ENCODE measurements at regions not wholly inside any gene's neighbourhood (a gene's known extent, or its start where the extent isn't known, plus 50 kb on each side); places are given as distances from the start of the nearest gene placed in this dataset.
"Not testable (repeated sequence)": the region's sequence is repeated elsewhere in the genome, so short reads cannot be mapped to it uniquely, and the experiment has no call there.

DNA sequence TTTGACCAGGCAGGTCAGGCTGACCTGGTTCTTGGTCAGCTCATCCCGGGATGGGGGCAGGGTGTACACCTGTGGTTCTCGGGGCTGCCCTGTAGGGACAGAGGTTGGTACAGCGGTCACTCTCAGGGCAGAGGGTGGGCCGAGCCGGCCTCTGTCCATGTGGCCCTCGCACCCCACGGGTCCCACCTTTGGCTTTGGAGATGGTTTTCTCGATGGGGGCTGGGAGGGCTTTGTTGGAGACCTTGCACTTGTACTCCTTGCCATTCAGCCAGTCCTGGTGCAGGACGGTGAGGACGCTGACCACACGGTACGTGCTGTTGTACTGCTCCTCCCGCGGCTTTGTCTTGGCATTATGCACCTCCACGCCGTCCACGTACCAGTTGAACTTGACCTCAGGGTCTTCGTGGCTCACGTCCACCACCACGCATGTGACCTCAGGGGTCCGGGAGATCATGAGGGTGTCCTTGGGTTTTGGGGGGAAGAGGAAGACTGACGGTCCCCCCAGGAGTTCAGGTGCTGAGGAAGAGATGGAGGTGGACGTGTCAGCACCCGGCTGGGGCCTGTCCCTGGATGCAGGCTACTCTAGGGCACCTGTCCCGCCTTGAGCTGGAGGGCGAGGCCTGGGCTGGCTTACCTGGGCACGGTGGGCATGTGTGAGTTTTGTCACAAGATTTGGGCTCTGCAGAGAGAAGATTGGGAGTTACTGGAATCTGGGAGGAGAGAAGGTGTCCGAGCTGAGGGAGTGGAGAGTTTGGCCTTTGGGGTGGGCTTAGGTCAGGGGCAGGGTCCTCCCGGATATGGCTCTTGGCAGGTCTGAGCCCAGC lies 215.5 kb downstream of the TMEM121 start:
- TF ChIP-seq, protein P1, sequence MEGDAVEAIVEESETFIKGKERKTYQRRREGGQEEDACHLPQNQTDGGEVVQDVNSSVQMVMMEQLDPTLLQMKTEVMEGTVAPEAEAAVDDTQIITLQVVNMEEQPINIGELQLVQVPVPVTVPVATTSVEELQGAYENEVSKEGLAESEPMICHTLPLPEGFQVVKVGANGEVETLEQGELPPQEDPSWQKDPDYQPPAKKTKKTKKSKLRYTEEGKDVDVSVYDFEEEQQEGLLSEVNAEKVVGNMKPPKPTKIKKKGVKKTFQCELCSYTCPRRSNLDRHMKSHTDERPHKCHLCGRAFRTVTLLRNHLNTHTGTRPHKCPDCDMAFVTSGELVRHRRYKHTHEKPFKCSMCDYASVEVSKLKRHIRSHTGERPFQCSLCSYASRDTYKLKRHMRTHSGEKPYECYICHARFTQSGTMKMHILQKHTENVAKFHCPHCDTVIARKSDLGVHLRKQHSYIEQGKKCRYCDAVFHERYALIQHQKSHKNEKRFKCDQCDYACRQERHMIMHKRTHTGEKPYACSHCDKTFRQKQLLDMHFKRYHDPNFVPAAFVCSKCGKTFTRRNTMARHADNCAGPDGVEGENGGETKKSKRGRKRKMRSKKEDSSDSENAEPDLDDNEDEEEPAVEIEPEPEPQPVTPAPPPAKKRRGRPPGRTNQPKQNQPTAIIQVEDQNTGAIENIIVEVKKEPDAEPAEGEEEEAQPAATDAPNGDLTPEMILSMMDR (IDR thresholded peaks at IDR 0.05; ENCODE audit: low read depth, low read length), result not testable (repeated sequence)
- not testable (repeated sequence) for TF ChIP-seq POLR2A (IDR thresholded peaks at IDR 0.05; ENCODE audit: extremely low read depth, insufficient read length)

Measured in NB4 (cell line).